Lung (tissue), 11 donors: ENCODE measurements at regions not wholly inside any gene's neighbourhood (a gene's known extent, or its start where the extent isn't known, plus 50 kb on each side); places are given as distances from the start of the nearest gene placed in this dataset.

Source experiments
- ATAC-seq: fragments of 200-7000 bp; cut with Tn5 transposase; one replicate; pipeline ENCODE4 v1.9.1; 2020; ENCODE audit warnings: moderate number of reproducible peaks; ENCODE audit not compliant: insufficient read depth, low FRiP score
- DNase-seq, 3 donors: peaks; one replicate each; pipeline ENCODE4 v3.0.0-alpha.2; 2013 to 2017
- H3K27ac ChIP-seq, 2 donors: one replicate each; pipeline ENCODE4 v1.5.1; 2013; ENCODE audit warnings: mild to moderate bottlenecking in 2 of 2, moderate library complexity in 2 of 2, control low read depth in 1 of 2, inconsistent platforms in 1 of 2, low read depth in 1 of 2, low read length in 1 of 2
- H3K27me3 ChIP-seq, 3 donors: one replicate each; pipeline ENCODE4 v1.5.1; 2013; ENCODE audit warnings: low read length in 2 of 3; ENCODE audit not compliant: control insufficient read depth in 3 of 3, insufficient read depth in 3 of 3
- H3K36me3 ChIP-seq, 4 donors: one replicate each; pipeline ENCODE4 v1.5.1; 2013; ENCODE audit warnings: low read length in 4 of 4, mild to moderate bottlenecking in 1 of 4, moderate library complexity in 1 of 4; ENCODE audit not compliant: control insufficient read depth in 4 of 4, insufficient read depth in 4 of 4
- H3K4me1 ChIP-seq, 5 donors: one replicate each; pipeline ENCODE4 v1.5.1; 2013; ENCODE audit warnings: low read length in 5 of 5, mild to moderate bottlenecking in 2 of 5, moderate library complexity in 1 of 5; ENCODE audit not compliant: control insufficient read depth in 5 of 5, insufficient read depth in 5 of 5
- H3K4me3 ChIP-seq: one replicate; pipeline ENCODE4 v1.5.1; 2013; ENCODE audit warnings: mild to moderate bottlenecking, control low read depth, moderate library complexity
- H3K9ac ChIP-seq, 2 donors: one replicate each; pipeline ENCODE4 v1.5.1; 2013; ENCODE audit warnings: low read length in 2 of 2, control low read depth in 1 of 2; ENCODE audit not compliant: insufficient read depth in 1 of 2
- H3K9me3 ChIP-seq, 4 donors: one replicate each; pipeline ENCODE4 v1.5.1; 2013; ENCODE audit warnings: low read length in 3 of 4, mild to moderate bottlenecking in 1 of 4, moderate library complexity in 1 of 4; ENCODE audit not compliant: control insufficient read depth in 4 of 4, insufficient read depth in 3 of 4
- WGBS, 2 donors: extraction: QIAGEN DNeasy Blood & Tissue Kit; methylation state at CpG; one replicate each; pipeline ENCODE4 v1.1.7; 2013; 5-methylcytosine and 5-hydroxymethylcytosine counted together
- TF ChIP-seq, protein P1 (sequence below): IDR thresholded peaks from 2 replicates; pipeline ENCODE4 v1.5.1; 2012; ENCODE audit warnings: mild to moderate bottlenecking; ENCODE audit errors: control extremely low read depth, extremely low read depth
- donor health status: control.
- donor health status: control.
- donor health status: Bipolar disorder and iron deficiency.
- donor health status: healthy.
- donor health status: DM: yes; HTN: yes; CAD: no.

DNA sequence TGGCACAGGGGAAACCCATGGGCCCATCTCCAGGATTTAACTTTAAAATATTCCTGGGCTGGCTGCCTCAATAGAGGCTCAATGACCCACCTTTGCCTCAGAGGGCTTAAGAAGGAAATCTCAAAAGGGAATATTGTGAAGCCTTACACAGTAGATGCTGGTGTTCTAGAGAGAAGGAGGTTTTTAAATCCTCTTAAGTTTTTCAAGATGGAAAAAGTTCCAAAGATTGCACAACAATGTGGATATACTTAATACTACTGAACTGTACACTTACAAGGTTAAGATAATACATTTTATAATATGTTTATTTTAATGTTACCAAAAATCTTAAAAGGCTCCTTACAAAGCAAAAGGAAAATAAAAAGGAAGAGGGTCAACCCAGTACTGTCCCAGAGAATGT is 54.9 kb upstream of the LCLAT1 start:
- H3K9me3 ChIP-seq = no peaks in the 10 kb centered on the region
- no peaks in the 10 kb centered on the region for H3K36me3 ChIP-seq
- TF ChIP-seq, protein P1, sequence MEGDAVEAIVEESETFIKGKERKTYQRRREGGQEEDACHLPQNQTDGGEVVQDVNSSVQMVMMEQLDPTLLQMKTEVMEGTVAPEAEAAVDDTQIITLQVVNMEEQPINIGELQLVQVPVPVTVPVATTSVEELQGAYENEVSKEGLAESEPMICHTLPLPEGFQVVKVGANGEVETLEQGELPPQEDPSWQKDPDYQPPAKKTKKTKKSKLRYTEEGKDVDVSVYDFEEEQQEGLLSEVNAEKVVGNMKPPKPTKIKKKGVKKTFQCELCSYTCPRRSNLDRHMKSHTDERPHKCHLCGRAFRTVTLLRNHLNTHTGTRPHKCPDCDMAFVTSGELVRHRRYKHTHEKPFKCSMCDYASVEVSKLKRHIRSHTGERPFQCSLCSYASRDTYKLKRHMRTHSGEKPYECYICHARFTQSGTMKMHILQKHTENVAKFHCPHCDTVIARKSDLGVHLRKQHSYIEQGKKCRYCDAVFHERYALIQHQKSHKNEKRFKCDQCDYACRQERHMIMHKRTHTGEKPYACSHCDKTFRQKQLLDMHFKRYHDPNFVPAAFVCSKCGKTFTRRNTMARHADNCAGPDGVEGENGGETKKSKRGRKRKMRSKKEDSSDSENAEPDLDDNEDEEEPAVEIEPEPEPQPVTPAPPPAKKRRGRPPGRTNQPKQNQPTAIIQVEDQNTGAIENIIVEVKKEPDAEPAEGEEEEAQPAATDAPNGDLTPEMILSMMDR = no peak
- peaks cover 0 to 7% (median 0%) of the 10 kb centered on the region in 5 donors for H3K4me1 ChIP-seq
- no peaks in the 10 kb centered on the region for H3K27me3 ChIP-seq
- ATAC-seq (no peak), DNase-seq (peak in 1 of 3 donors; percentile 58)
- H3K9ac ChIP-seq = no peak overlapping the region
- no peak overlapping the region for H3K27ac ChIP-seq
- no peak overlapping the region for H3K4me3 ChIP-seq

DNA sequence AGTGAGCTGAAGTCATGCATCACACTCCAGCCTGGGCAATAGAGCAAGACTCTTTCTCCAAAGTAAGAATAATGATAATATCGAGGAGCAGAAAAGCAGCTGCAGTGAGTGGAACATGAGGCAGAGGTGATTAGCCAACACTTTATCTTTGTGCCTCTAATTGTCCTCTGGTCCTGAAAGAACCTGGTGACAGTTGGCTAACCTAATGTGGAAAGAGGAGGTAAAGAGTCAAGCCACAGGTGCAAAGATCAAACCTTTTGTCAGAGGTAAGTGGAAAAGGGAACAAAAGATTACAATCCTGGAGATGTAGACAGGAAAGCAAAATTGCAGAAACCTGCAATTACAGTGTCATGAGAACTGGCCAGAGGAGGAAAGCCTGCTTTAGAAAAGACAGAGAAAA is 53.5 kb upstream of the LCLAT1 start:
- Histone ChIP-seq H3K27me3 (no peaks in the 10 kb centered on the region), H3K4me1 (peaks cover 0 to 7% (median 2%) of the 10 kb centered on the region in 5 donors), H3K9me3 (no peaks in the 10 kb centered on the region), H3K9ac (no peak overlapping the region), H3K4me3 (no peak overlapping the region), H3K36me3 (no peaks in the 10 kb centered on the region), H3K27ac (no peak overlapping the region)
- WGBS, 2 donors = 75 to 83% methylated on average over 1 of the region's 1 CpG
- TF ChIP-seq, protein P1 = no peak
- ATAC-seq = no peak
- no peak for DNase-seq

DNA sequence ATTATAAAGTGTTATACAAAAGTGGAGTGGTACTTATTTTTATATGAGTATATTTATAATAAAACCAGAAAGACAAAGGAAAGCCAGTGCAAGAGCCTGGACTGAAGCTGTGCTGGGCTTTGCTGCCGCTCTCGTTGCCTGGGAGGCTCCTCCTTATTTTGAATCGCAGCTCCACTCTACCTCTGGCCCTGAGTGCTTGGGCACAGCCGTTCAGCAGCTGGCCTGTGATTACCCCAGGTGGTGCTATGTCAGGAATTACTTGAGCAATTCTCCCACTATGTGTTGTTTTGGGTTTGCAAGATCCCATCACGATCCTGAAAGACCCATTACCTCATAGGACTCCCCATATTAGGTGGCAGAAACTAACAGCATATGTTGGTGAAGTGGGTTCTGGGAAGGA is 53.0 kb upstream of the LCLAT1 start:
- ATAC-seq (no peak), DNase-seq (peak; percentile 32 to 53 (median 38))
- H3K4me3 ChIP-seq = no peak overlapping the region
- TF ChIP-seq, protein P1 = no peak
- H3K4me1 ChIP-seq = peaks cover 0 to 8% (median 2%) of the 10 kb centered on the region in 5 donors
- no peaks in the 10 kb centered on the region for H3K9me3 ChIP-seq
- no peaks in the 10 kb centered on the region for H3K27me3 ChIP-seq
- no peak overlapping the region for H3K27ac ChIP-seq
- H3K9ac ChIP-seq = no peak overlapping the region
- 50 to 75% methylated on average over 5 of the region's 5 CpGs for WGBS, 2 donors
- H3K36me3 ChIP-seq = no peaks in the 10 kb centered on the region
